GM23338 (cell line): ENCODE measurements at regions not wholly inside any gene's neighbourhood (a gene's known extent, or its start where the extent isn't known, plus 50 kb on each side); places are given as distances from the start of the nearest gene placed in this dataset.

Experiments
- ATAC-seq: fragments of 200-7000 bp; cut with Tn5 transposase; 3 replicates; pipeline ENCODE4 v1.9.1; 2020
- DNase-seq: peaks from one replicate; pipeline ENCODE4 v3.0.0-alpha.2; 2015; ENCODE audit warnings: low spot score
- H2AFZ ChIP-seq: fragments of 200-600 bp; sonication (generic); 2 replicates; pipeline ENCODE4 v1.8.0; 2016; ENCODE audit warnings: antibody characterized with exemption, mild to moderate bottlenecking, moderate library complexity
- H3F3A ChIP-seq: fragments of 200-600 bp; sonication (generic); replicated peaks from 2 replicates; pipeline ENCODE4 v1.8.0; 2017; ENCODE audit warnings: antibody characterized with exemption, mixed run types, low read depth
- H3K27ac ChIP-seq: fragments of 200-600 bp; sonication (generic); 2 replicates; pipeline ENCODE4 v1.6.1; 2016; ENCODE audit warnings: low read depth
- H3K27me3 ChIP-seq: fragments of 200-600 bp; sonication (generic); 2 replicates; pipeline ENCODE4 v1.8.0; 2016; ENCODE audit warnings: mild to moderate bottlenecking, mixed run types, moderate library complexity; ENCODE audit not compliant: insufficient read depth
- H3K36me3 ChIP-seq: fragments of 200-600 bp; sonication (generic); 2 replicates; pipeline ENCODE4 v1.8.0; 2016; ENCODE audit warnings: mild to moderate bottlenecking; ENCODE audit not compliant: insufficient read depth
- H3K4me1 ChIP-seq: fragments of 200-600 bp; sonication (generic); 2 replicates; pipeline ENCODE4 v1.8.0; 2016; ENCODE audit warnings: mild to moderate bottlenecking, moderate library complexity; ENCODE audit not compliant: insufficient read depth
- H3K4me2 ChIP-seq: fragments of 200-600 bp; sonication (generic); 2 replicates; pipeline ENCODE4 v1.7.1; 2017; ENCODE audit warnings: mixed run types
- H3K4me3 ChIP-seq: fragments of 200-600 bp; sonication (generic); 2 replicates; pipeline ENCODE4 v1.6.1; 2016; ENCODE audit warnings: mixed run types
- H3K79me2 ChIP-seq: fragments of 200-600 bp; sonication (generic); replicated peaks from 2 replicates; pipeline ENCODE4 v1.8.0; 2017; ENCODE audit warnings: mild to moderate bottlenecking; ENCODE audit not compliant: insufficient read depth
- H3K9me2 ChIP-seq: fragments of 200-600 bp; sonication (generic); 2 replicates; pipeline ENCODE4 v1.8.0; 2017; ENCODE audit not compliant: insufficient read depth
- H4K20me1 ChIP-seq: fragments of 200-600 bp; sonication (generic); replicated peaks from 2 replicates; pipeline ENCODE4 v1.8.0; 2017; ENCODE audit warnings: mild to moderate bottlenecking; ENCODE audit not compliant: insufficient read depth
- H3K27ac Mint-ChIP-seq: 2 replicates; pipeline ENCODE4 v1.8.0; 2020; ENCODE audit warnings: inconsistent platforms, mild to moderate bottlenecking, moderate library complexity, mixed read lengths
- H3K27me3 Mint-ChIP-seq: 3 replicates; pipeline ENCODE4 v1.8.0; 2022; ENCODE audit warnings: low read depth, mild to moderate bottlenecking, moderate library complexity, mixed read lengths, inconsistent platforms; ENCODE audit not compliant: insufficient read depth, poor library complexity
- H3K36me3 Mint-ChIP-seq: 3 replicates; pipeline ENCODE4 v1.8.0; 2021; ENCODE audit warnings: low read depth, mild to moderate bottlenecking, inconsistent platforms, moderate library complexity, mixed read lengths
- H3K4me1 Mint-ChIP-seq: 3 replicates; pipeline ENCODE4 v1.8.0; 2020; ENCODE audit warnings: mild to moderate bottlenecking, inconsistent platforms, mixed read lengths
- H3K4me3 Mint-ChIP-seq: 3 replicates; pipeline ENCODE4 v1.8.0; 2021; ENCODE audit warnings: moderate library complexity, mild to moderate bottlenecking, inconsistent platforms, mixed read lengths
- H3K9me3 Mint-ChIP-seq: 3 replicates; pipeline ENCODE4 v1.8.0; 2020; ENCODE audit warnings: moderate library complexity, mild to moderate bottlenecking, inconsistent platforms, mixed read lengths
- CREB1 ChIP-seq: fragments of 250-450 bp; sonication (Bioruptor Pico); IDR thresholded peaks from 2 replicates; pipeline ENCODE4 v1.5.0; 2020; ENCODE audit warnings: low read depth, mild to moderate bottlenecking, moderate library complexity
- CTCF ChIP-seq, 2 experiments: fragments of 200-600 bp in 1 of 2; sonication (generic) in 1 of 2; conservative IDR thresholded peaks; 2 replicates each; pipeline versions ENCODE4 v1.5.1 to v1.6.1; 2016 to 2017; ENCODE audit warnings: antibody characterized with exemption in 2 of 2, low read depth in 2 of 2, mild to moderate bottlenecking in 2 of 2, moderate library complexity in 1 of 2
- ETS1 ChIP-seq: IDR thresholded peaks from 2 replicates; pipeline ENCODE4 v1.6.1; 2016; ENCODE audit warnings: antibody characterized with exemption
- EZH2phosphoT487 ChIP-seq: fragments of 200-600 bp; sonication (generic); IDR thresholded peaks from one replicate; pipeline ENCODE4 v1.8.1; 2018; ENCODE audit warnings: antibody characterized with exemption; ENCODE audit not compliant: unreplicated experiment
- JUNB ChIP-seq: IDR thresholded peaks from one replicate; pipeline ENCODE4 v1.6.1; 2016; ENCODE audit warnings: antibody characterized with exemption; ENCODE audit not compliant: unreplicated experiment
- POLR2AphosphoS5 ChIP-seq: IDR thresholded peaks from 2 replicates; pipeline ENCODE4 v1.6.1; 2016; ENCODE audit warnings: antibody characterized with exemption, low read depth
- REST ChIP-seq: IDR thresholded peaks from one replicate; pipeline ENCODE4 v1.6.1; 2018; ENCODE audit warnings: antibody characterized with exemption; ENCODE audit not compliant: unreplicated experiment
- ZNF114 ChIP-seq: fragments of 250-450 bp; sonication (Bioruptor Pico); IDR thresholded peaks from 2 replicates; pipeline ENCODE4 v1.5.0; 2020; ENCODE audit warnings: mild to moderate bottlenecking, moderate library complexity

- Histone ChIP-seq H2AFZ (no peak overlapping the region), H3K9me2 (no peaks in the 10 kb centered on the region), H4K20me1 (no peaks in the 10 kb centered on the region), H3K27ac (no peak overlapping the region), H3K4me1 (no peaks in the 10 kb centered on the region), H3K79me2 (no peaks in the 10 kb centered on the region), H3K36me3 (no peaks in the 10 kb centered on the region), H3K27me3 (no peaks in the 10 kb centered on the region), H3F3A (no peaks in the 10 kb centered on the region), H3K4me2 (no peak overlapping the region), H3K4me3 (no peak overlapping the region)
- TF ChIP-seq CTCF (conservative IDR thresholded peaks at IDR 0.05; ENCODE audit: low read depth in 2 of 2) (no peak), ETS1 (no peak)
- Mint-ChIP-seq H3K27me3 (no peaks in the 10 kb centered on the region), H3K36me3 (no peaks in the 10 kb centered on the region), H3K9me3 (no peaks in the 10 kb centered on the region), H3K27ac (no peak overlapping the region), H3K4me1 (peaks cover 5% of the 10 kb centered on the region), H3K4me3 (no peak overlapping the region)
- no peak for DNase-seq
- no peak for ATAC-seq
These were observed 431.5 kb upstream of the TPM1 start for GRCh38 chr15:62611002-62611401.

GRCh38 chr15:62612183-62612733 lies 430.3 kb upstream of the TPM1 start:
- peaks cover 5% of the 10 kb centered on the region for H3K4me1 Mint-ChIP-seq
- no peak overlapping the region for H3K27ac Mint-ChIP-seq
- Histone ChIP-seq H3K36me3 (no peaks in the 10 kb centered on the region), H4K20me1 (no peaks in the 10 kb centered on the region), H3K27me3 (no peaks in the 10 kb centered on the region), H3F3A (no peaks in the 10 kb centered on the region), H3K4me3 (no peak overlapping the region), H3K4me2 (no peak overlapping the region), H2AFZ (no peak overlapping the region), H3K79me2 (no peaks in the 10 kb centered on the region), H3K27ac (no peak overlapping the region), H3K9me2 (no peaks in the 10 kb centered on the region), H3K4me1 (no peaks in the 10 kb centered on the region)
- no peak overlapping the region for H3K4me3 Mint-ChIP-seq
- no peaks in the 10 kb centered on the region for H3K9me3 Mint-ChIP-seq
- no peak for DNase-seq
- no peak for ATAC-seq
- H3K27me3 Mint-ChIP-seq, result no peaks in the 10 kb centered on the region
- no peaks in the 10 kb centered on the region for H3K36me3 Mint-ChIP-seq
- TF ChIP-seq JUNB, result no peak
- no peak for TF ChIP-seq POLR2AphosphoS5
- TF ChIP-seq ZNF114, result no peak
- no peak for TF ChIP-seq CREB1
- no peak for TF ChIP-seq REST
- TF ChIP-seq ETS1, result no peak
- no peak for TF ChIP-seq EZH2phosphoT487
